ENCODE measurements at regions not wholly inside any gene's neighbourhood (a gene's known extent, or its start where the extent isn't known, plus 50 kb on each side); places are given as distances from the start of the nearest gene placed in this dataset.

- no peak for DNase-seq (ENCODE audit: low read depth in 2 of 2)
Observed at GRCh38 chr5:113800686-113801085, 287.2 kb downstream of the YTHDC2 start.

DNA sequence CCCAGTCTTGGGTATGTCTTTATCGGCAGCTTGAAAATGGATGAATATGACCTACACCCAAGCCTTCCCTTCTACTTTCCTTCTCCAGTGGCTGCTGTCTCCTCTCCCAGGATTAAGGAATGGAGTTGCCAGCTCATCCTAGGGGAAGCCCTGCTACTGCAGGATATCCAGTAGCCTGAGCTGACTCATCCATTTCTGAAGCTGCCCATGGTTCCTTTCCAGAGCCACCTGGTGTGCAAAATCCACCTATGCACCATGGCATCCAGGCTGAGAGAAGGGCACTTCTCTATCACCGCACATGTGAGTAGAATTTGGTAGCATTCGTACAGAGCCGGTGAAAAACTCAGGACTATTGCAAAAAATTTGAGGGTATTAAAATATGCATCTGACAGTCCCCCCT is 290.8 kb downstream of the YTHDC2 start:
- no peak for DNase-seq (ENCODE audit: low read depth in 2 of 2)

- DNase-seq (ENCODE audit: low read depth in 2 of 2): no peak
Observed at GRCh38 chr5:113804943-113805342, 291.4 kb downstream of the YTHDC2 start.

DNA sequence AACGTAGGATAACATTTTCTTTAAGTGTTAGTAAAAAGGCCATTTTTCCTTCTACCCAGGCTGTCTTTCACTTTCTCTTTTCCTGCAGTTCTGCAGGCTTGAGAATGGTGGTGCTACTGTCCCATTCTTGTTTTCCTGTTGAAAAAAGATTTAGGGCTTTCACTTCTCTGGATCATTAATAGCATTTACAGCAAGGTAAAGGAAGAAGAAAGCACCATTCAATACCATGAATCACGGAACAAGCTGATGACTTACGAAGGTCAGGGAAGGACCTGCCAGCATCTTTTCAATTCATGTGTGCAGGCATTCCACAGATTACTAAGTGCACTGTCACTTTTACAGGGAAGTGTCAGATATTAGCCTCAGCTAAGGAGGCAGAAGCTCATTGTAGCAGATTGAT is 292.8 kb downstream of the YTHDC2 start:
- DNase-seq (ENCODE audit: low read depth in 2 of 2): no peak

DNA sequence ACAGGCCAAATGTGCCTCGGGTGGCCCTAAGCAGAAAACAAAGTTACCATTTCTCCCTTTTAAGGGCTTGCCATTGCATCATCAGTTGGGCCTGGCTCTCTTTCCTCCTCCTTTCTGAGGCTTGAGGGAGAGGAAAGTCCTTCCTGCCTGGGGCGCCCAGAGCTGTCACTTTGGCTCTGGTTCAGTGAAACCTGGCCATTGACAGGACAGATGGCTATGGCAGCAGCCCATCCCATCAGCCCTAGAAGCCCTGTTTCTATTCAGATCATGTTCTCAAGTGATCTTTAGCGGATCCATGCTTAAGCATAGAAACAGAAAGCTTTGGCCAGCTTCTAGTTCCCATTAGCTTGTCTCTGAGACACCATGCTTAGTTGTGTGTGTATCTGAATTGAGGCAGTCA is 293.4 kb downstream of the YTHDC2 start:
- no peak for DNase-seq (ENCODE audit: low read depth in 2 of 2)

- DNase-seq (ENCODE audit: low read depth in 2 of 2): no peak
Observed at GRCh38 chr5:113807427-113807991, 294.0 kb downstream of the YTHDC2 start.

DNA sequence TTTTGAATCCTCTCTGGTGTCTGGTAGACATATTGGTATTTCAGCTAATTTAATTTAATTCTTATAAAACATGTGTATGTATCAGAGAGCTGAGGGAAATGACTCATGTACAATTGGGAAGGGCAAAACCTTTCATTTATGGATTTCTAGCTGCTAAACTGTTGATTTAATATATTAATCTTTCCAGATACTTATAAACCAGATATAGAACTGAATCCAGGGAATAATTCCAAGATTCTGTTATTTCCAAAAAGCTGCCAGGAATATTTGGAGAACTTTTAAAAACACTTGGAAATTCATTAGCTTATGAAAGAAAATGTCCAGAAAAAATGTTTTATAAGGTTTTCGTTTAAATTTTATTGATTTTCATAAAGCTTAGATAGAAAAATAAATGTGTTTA is 295.5 kb downstream of the YTHDC2 start:
- DNase-seq (ENCODE audit: low read depth in 2 of 2): no peak

GRCh38 chr5:113809626-113810025 is 296.1 kb downstream of the YTHDC2 start:
- no peak for DNase-seq (ENCODE audit: low read depth in 2 of 2)

GRCh38 chr5:113813466-113813865 is 300.0 kb downstream of the YTHDC2 start:
- no peak for DNase-seq (ENCODE audit: low read depth in 2 of 2)

DNA sequence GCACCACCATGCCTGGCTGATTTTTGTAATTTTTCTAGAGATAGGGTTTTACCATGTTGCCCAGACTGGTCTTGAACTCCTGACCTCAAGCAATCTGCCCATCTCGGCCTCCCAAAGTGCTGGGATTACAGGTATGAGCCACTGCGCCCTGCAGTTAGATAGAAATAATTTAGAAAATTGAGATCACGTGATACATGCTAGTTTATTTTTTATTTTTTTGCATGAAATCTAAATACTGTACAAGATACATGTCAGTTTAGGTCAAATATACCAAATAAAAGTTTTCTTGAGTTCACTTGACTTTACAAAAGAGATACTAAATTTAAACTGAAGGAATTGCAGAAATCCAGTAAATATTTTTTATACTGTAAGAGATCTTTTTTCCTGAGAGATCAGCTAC is 304.2 kb downstream of the YTHDC2 start:
- no peak for DNase-seq (ENCODE audit: low read depth in 2 of 2)

DNA sequence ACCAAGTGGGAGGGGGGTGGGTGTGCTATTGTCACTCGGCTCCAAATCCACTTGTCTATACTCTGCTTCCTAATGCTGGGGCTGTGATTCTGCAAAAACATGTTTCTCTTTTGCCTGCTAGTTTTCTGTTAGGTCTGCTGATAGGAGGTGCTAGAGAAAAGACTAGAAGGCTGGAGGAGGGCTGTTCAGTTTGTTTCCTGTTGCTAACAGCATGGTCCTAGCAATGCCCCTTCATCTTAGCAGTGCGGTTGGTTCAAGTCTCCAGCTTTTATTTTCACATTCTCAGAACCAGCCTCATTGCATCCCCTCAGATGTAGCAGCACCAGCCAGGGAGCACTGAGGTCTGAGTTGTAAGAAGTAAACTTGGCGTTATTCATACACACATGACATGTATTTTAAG is 310.2 kb downstream of the YTHDC2 start:
- no peak for DNase-seq (ENCODE audit: low read depth in 2 of 2)

DNA sequence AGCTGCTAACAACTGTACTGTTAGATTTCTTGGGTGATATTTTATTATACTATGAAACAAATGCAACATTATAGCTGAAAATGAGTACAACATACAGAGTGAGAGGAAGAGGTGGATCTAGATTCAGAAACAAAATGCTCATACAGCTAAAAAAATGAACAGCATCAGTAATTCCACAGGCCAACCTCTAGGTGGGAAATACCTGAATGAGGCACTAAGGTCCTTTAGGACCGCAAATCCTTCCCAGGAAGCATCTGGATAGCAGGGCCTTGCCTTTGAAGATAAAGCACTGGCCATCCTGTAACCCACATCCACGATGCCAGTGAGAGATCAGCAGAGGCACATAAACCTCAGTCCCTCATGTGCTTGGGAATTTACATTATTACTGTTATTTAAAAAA is 310.8 kb downstream of the YTHDC2 start:
- no peak for DNase-seq (ENCODE audit: low read depth in 2 of 2)

DNA sequence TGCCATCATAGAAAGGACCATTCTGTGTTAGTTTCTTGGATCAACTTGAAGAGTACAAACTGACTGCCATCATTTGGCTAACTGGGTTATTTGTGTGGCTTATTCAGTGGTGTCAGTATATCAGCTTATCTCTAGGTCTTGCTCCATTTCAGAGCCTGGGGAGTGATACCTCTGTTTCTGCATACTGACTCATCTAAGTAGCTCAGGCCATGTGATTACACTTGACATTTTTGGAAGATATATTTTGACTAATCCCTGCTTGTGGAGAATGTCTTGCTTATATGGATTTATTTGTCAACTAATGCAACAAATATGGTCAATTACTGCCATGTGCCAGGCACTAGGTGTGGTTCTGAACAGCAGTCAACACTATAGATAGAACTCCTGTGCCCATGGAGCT is 311.7 kb downstream of the YTHDC2 start:
- DNase-seq (ENCODE audit: low read depth in 2 of 2): no peak

GRCh38 chr5:113846941-113847340 is 333.4 kb downstream of the YTHDC2 start:
- no peak for DNase-seq (ENCODE audit: low read depth in 2 of 2)

DNA sequence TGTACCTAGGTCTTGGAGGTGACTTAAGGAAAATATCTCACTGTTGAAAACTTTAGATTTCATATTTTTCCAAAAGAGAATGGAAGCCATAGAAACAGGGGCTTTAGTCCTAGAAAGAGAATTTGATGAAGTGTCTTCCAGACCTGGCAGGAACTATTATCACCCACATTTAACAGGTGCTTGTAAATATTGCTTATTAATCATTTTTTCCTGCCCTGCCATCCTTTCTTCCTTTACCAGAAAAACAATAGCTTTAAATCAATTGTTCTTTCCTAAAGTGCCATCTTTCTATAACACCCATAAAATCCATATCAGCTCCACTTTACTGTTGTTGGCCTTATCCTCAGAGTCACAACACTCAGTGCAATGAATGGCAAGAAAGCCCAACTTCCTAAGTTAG is 350.9 kb downstream of the YTHDC2 start:
- DNase-seq (ENCODE audit: low read depth in 2 of 2): no peak

DNA sequence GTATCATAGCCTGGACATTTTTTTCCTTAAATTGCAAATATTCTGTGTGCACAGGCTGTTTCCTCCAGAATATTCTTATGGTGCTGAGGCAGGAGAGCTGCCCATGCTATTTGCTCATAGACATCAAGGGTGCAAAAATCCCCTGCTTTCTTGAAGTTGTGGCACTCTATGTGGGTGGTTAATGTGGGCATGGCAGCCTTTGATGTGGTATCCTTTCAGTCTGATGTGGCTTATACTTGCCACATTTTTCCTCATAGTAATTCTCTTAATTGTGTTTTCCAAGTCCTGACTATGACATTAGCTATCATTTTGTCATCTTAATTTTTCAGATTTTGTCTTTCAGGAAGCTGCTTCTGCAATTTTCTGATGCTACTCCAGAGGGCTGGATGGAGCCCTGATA is 353.3 kb downstream of the YTHDC2 start:
- DNase-seq (ENCODE audit: low read depth in 2 of 2): no peak

DNA sequence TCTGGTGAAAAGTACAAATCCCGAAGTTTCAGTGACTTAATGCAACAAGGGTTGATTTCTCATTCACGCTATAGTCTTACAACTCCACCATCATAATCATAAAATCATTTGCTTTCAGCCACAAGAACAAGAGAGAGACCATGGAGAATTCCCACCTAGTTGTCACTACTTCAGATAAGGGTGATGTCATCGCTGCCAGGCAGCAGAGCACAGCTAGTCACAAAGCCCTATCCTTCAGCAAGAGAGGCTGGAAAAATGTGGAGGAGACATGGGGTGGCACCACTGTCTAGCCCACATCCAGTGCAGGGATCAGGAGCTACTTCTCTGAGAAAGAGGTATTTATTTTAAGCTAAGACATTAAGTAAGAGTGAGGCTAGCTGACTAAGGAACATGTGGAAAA is 356.1 kb downstream of the YTHDC2 start:
- no peak for DNase-seq (ENCODE audit: low read depth in 2 of 2)

DNA sequence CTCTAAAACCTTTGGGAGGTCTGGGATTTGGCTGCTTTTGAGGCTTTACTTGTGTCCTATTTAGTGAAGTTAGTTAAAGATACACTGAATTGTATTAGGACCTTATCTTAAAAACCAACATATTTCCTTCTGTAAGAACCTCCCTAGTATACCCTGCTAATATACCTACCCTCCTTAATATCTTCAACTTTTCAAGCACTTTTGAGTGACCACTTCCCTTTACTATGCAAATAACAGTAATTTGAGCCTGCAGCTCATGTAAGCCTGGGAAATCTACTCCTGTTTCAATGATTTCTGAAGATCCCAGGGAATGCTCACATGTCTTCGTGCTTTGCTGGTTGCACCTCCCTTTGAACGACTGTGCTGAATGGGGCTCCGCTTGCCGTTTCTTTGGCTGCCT is 358.5 kb downstream of the YTHDC2 start:
- no peak for DNase-seq (ENCODE audit: low read depth in 2 of 2)

DNA sequence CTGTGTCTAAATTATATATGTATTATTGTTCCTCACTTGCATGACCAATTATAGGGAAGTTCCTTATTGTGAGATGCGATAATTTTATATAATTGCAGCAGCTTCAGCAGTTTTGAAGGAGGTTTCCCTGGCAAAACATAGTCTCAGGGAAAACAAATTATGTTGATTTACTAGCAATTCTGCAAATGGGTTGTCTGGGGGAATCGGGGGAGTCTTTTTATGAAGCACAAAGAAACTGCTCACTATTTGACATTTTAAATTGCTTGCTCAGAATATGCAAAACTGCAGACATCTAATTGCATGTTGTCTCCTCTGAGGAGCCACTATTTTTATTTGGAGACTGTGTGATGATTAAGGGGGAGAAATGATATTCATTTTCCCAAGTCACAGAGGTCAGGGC is 361.6 kb downstream of the YTHDC2 start:
- no peak for DNase-seq (ENCODE audit: low read depth in 2 of 2)

- DNase-seq (ENCODE audit: low read depth in 2 of 2): no peak
Observed at GRCh38 chr5:113891491-113891890, 378.0 kb downstream of the YTHDC2 start.

- no peak for DNase-seq (ENCODE audit: low read depth in 2 of 2)
Observed at GRCh38 chr5:113896789-113897188, 383.3 kb downstream of the YTHDC2 start.

DNA sequence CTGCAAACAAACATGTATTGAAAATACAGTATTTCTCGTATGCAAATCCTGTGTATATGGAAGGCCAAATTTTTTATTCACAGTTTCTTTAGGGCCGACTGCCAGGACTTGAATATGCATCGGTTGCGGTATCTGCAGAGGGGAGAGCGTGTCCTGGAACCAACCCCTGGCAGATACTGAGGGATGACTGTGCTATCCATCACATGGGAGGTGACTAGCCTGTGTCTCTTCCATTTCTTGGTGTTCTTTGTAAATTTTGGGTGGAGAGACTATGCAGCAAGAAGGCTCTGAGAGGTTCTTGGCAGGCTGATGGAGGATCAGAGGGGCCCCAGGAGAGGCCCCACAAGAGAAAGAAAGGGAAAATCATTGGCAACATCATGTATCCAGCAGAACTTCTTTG is 384.3 kb downstream of the YTHDC2 start:
- DNase-seq (ENCODE audit: low read depth in 2 of 2): no peak

- DNase-seq (ENCODE audit: low read depth in 2 of 2): no peak
Observed at GRCh38 chr5:113900141-113900540, 386.6 kb downstream of the YTHDC2 start.

DNA sequence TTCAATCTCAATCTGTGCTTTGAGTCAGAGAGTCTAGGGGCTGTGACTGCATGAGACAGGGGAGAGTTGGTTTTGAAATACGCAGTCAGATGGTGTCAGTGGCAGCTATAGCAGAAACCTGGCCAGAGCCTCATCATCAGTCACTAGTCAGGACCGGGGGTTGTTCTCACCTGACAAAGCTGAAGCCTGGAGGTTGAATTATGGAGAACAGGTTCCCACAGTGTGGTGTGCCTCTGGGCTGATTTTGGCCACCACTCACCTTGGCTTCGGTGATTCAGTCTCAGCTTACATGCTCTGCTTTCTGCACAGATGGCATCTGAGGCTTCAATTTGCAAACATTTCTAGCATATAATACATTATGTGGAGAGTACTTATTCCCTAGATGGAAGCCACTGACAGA is 387.3 kb downstream of the YTHDC2 start:
- no peak for DNase-seq (ENCODE audit: low read depth in 2 of 2)

GRCh38 chr5:113901718-113902117 is 388.2 kb downstream of the YTHDC2 start:
- DNase-seq (ENCODE audit: low read depth in 2 of 2): no peak

Data from activated CD4-positive, alpha-beta T cell treated with anti-CD3 and anti-CD28 coated beads for 24 hours (primary cell).